ENCODE measurements at regions not wholly inside any gene's neighbourhood (a gene's known extent, or its start where the extent isn't known, plus 50 kb on each side); places are given as distances from the start of the nearest gene placed in this dataset.

GRCh38 chr2:15735484-15736326 lies 144.0 kb downstream of the DDX1 start:
- no peak for DNase-seq

GRCh38 chr2:15736396-15737180 lies 144.9 kb downstream of the DDX1 start:
- no peak for DNase-seq

- DNase-seq = no peak
Observed at GRCh38 chr2:15737314-15738224, 145.9 kb downstream of the DDX1 start.

- no peak for DNase-seq
Observed at GRCh38 chr2:15738225-15738546, 146.5 kb downstream of the DDX1 start.

- DNase-seq = no peak
Observed at GRCh38 chr2:15738943-15739342, 147.3 kb downstream of the DDX1 start.

GRCh38 chr2:15744820-15745219 lies 153.2 kb downstream of the DDX1 start:
- no peak for DNase-seq

- no peak for DNase-seq
Observed at GRCh38 chr2:15745350-15745749, 153.7 kb downstream of the DDX1 start.

- no peak for DNase-seq
Observed at GRCh38 chr2:15745907-15746702, 154.4 kb downstream of the DDX1 start.

GRCh38 chr2:15746703-15747550 lies 155.3 kb downstream of the DDX1 start:
- no peak for DNase-seq

- DNase-seq = no peak
Observed at GRCh38 chr2:15747603-15748471, 156.2 kb downstream of the DDX1 start.

- DNase-seq = no peak
Observed at GRCh38 chr2:15748736-15749323, 157.2 kb downstream of the DDX1 start.

GRCh38 chr2:15749460-15750432 lies 158.1 kb downstream of the DDX1 start:
- no peak for DNase-seq

GRCh38 chr2:15750433-15750814 lies 158.8 kb downstream of the DDX1 start:
- DNase-seq = no peak

GRCh38 chr2:15750822-15751329 lies 159.2 kb downstream of the DDX1 start:
- DNase-seq = no peak

GRCh38 chr2:15751477-15751876 lies 159.8 kb downstream of the DDX1 start:
- DNase-seq = no peak

GRCh38 chr2:15752552-15753232 lies 161.0 kb downstream of the DDX1 start:
- DNase-seq = no peak

- no peak for DNase-seq
Observed at GRCh38 chr2:15753233-15753798, 161.6 kb downstream of the DDX1 start.

All from right hindlimb (tissue), 1 donor.